ENCODE measurements at regions not wholly inside any gene's neighbourhood (a gene's known extent, or its start where the extent isn't known, plus 50 kb on each side); places are given as distances from the start of the nearest gene placed in this dataset.

- no peak overlapping the region for H3K9ac ChIP-seq (ENCODE audit: extremely low read depth, insufficient read length, low read length)
- no peak overlapping the region for H4K8ac ChIP-seq (replicated peaks; ENCODE audit: insufficient read length, low read depth, low read length)
- H2BK120ac ChIP-seq (ENCODE audit: low read depth, low read length, poor library complexity, severe bottlenecking) = no peak overlapping the region
- DNase-seq = no peak
- peaks cover 2 to 33% of the 10 kb centered on the region in 2 experiments; a peak in 3 of 5 replicates for H3K9me3 Mint-ChIP-seq
- no peaks in the 10 kb centered on the region for H3K79me1 ChIP-seq (ENCODE audit: insufficient read depth, low read depth, low read length, poor library complexity, severe bottlenecking)
- H3K14ac ChIP-seq (ENCODE audit: insufficient read depth, low read length) = no peak overlapping the region
- H2AFZ ChIP-seq (ENCODE audit: low read length) = no peak overlapping the region
- no peak overlapping the region for H4K91ac ChIP-seq (ENCODE audit: insufficient read length, low read depth, low read length)
- H3K4me1 Mint-ChIP-seq = no peaks in the 10 kb centered on the region
- TF ChIP-seq, protein P1, sequence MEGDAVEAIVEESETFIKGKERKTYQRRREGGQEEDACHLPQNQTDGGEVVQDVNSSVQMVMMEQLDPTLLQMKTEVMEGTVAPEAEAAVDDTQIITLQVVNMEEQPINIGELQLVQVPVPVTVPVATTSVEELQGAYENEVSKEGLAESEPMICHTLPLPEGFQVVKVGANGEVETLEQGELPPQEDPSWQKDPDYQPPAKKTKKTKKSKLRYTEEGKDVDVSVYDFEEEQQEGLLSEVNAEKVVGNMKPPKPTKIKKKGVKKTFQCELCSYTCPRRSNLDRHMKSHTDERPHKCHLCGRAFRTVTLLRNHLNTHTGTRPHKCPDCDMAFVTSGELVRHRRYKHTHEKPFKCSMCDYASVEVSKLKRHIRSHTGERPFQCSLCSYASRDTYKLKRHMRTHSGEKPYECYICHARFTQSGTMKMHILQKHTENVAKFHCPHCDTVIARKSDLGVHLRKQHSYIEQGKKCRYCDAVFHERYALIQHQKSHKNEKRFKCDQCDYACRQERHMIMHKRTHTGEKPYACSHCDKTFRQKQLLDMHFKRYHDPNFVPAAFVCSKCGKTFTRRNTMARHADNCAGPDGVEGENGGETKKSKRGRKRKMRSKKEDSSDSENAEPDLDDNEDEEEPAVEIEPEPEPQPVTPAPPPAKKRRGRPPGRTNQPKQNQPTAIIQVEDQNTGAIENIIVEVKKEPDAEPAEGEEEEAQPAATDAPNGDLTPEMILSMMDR (conservative IDR thresholded peaks at IDR 0.05) = no peak
- no CpG with 5 or more reads among the region's 1 CpG for WGBS (ENCODE audit: extremely low coverage, insufficient read length, low lambda C conversion rate)
- H4K20me1 ChIP-seq (ENCODE audit: control insufficient read depth, insufficient read depth, insufficient read length) = no peaks in the 10 kb centered on the region
- H4K5ac ChIP-seq (ENCODE audit: insufficient read length, low read depth, low read length) = no peak overlapping the region
- no peak overlapping the region for H2BK5ac ChIP-seq (ENCODE audit: insufficient read length, low read length)
- H3K4me2 ChIP-seq (ENCODE audit: insufficient read depth, insufficient read length, low read length) = no peak overlapping the region
- H3K27ac ChIP-seq (ENCODE audit: insufficient read length, low read depth, low read length) = no peak overlapping the region
- no peak overlapping the region for H2BK12ac ChIP-seq (ENCODE audit: insufficient read length, low read depth, low read length)
- no peak overlapping the region for H3T11ph ChIP-seq (ENCODE audit: low read length)
- H2AK5ac ChIP-seq (ENCODE audit: insufficient read length, low read length) = no peak overlapping the region
- no peaks in the 10 kb centered on the region for H3K9me3 ChIP-seq (ENCODE audit: control insufficient read depth, low read depth, low read length)
- H3K27me3 ChIP-seq (ENCODE audit: insufficient read depth, low read length) = no peaks in the 10 kb centered on the region
- no peaks in the 10 kb centered on the region for H3K23me2 ChIP-seq (ENCODE audit: insufficient read length, low read depth, low read length, poor library complexity, severe bottlenecking)
- no peak overlapping the region for H3K23ac ChIP-seq (ENCODE audit: insufficient read length, low read depth, low read length)
- H3K27ac Mint-ChIP-seq = peak overlapping the region in 1 of 3 experiments; percentile 11; a peak in 1 of 7 replicates
- H2BK15ac ChIP-seq (ENCODE audit: low read depth, low read length) = no peak overlapping the region
- H3K36me3 Mint-ChIP-seq (ENCODE audit: insufficient read depth in 1 of 3, low read depth in 3 of 3) = no peaks in the 10 kb centered on the region
- no peak overlapping the region for H2BK20ac ChIP-seq (ENCODE audit: low read depth, low read length, poor library complexity, severe bottlenecking)
- H3K4ac ChIP-seq (ENCODE audit: low read depth, low read length) = no peak overlapping the region
- H3K4me3 Mint-ChIP-seq = no peak overlapping the region
- H3K27me3 Mint-ChIP-seq (ENCODE audit: low read depth) = peaks cover 4% of the 10 kb centered on the region; the same call in 1 of the 2 replicates
- H3K4me1 ChIP-seq (ENCODE audit: insufficient read depth, low read length) = no peaks in the 10 kb centered on the region
- H3K56ac ChIP-seq (ENCODE audit: insufficient read length, low read depth, low read length) = no peak overlapping the region
- H3K79me2 ChIP-seq (ENCODE audit: insufficient read depth, low read length) = no peaks in the 10 kb centered on the region
- no peak overlapping the region for H3K18ac ChIP-seq (ENCODE audit: insufficient read length, low read depth, low read length)
These were observed 106.6 kb upstream of the POC5 start for GRCh38 chr5:75823811-75824210.

All from H9 (cell line).